Osteocyte (in vitro differentiated cells): ENCODE measurements at regions not wholly inside any gene's neighbourhood (a gene's known extent, or its start where the extent isn't known, plus 50 kb on each side); places are given as distances from the start of the nearest gene placed in this dataset.
A peak's percentile ranks its signal among the peaks of the same experiment; 100 is the strongest.

Source experiments
- DNase-seq: peaks from one replicate; pipeline ENCODE4 v3.0.0; 2021; ENCODE audit warnings: mixed read lengths; ENCODE audit not compliant: unreplicated experiment; ENCODE audit errors: extremely low spot score
- H3K27ac Mint-ChIP-seq: one replicate; pipeline ENCODE4 v1.8.0; 2021; ENCODE audit warnings: mild to moderate bottlenecking, mixed read lengths; ENCODE audit not compliant: unreplicated experiment
- H3K27me3 Mint-ChIP-seq: one replicate; pipeline ENCODE4 v1.8.0; 2021; ENCODE audit warnings: mixed read lengths; ENCODE audit not compliant: unreplicated experiment
- H3K36me3 Mint-ChIP-seq: one replicate; pipeline ENCODE4 v1.8.0; 2021; ENCODE audit warnings: mixed read lengths; ENCODE audit not compliant: unreplicated experiment
- H3K4me1 Mint-ChIP-seq: one replicate; pipeline ENCODE4 v1.8.0; 2021; ENCODE audit warnings: mixed read lengths; ENCODE audit not compliant: unreplicated experiment
- H3K4me3 Mint-ChIP-seq: one replicate; pipeline ENCODE4 v1.8.0; 2021; ENCODE audit warnings: mild to moderate bottlenecking, moderate library complexity, mixed read lengths; ENCODE audit not compliant: unreplicated experiment
- H3K9me3 Mint-ChIP-seq: one replicate; pipeline ENCODE4 v1.8.0; 2021; ENCODE audit warnings: mixed read lengths; ENCODE audit not compliant: unreplicated experiment
- CTCF ChIP-seq: fragments of 200-600 bp; sonication (generic); IDR thresholded peaks from 2 replicates; pipeline ENCODE4 v1.5.0; 2021; ENCODE audit warnings: antibody characterized with exemption, mild to moderate bottlenecking, moderate library complexity

DNA sequence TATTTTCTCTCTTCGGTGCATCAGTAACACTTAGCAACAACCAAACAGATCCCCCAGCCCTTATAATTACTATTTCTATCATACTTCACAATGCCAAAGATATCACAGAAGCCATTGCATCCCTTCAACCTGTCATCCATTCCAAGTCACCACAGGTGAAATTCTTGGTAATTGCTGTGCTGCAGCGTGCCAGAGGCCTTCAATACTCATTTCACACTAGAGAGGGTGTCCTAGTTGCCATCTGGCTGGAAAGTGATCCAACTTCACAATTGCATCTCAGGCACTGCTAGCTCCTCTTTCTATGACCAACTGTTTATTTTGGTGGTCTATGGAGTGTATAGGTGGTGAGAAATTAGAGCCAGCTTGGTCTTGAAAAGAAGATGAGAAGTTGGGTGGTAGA, 131.2 kb downstream of the NUP35 start:
- DNase-seq = no peak
- Mint-ChIP-seq H3K4me3 (no peak overlapping the region), H3K4me1 (no peaks in the 10 kb centered on the region), H3K9me3 (no peaks in the 10 kb centered on the region), H3K36me3 (no peaks in the 10 kb centered on the region), H3K27me3 (peaks cover 9% of the 10 kb centered on the region), H3K27ac (no peak overlapping the region)
- TF ChIP-seq CTCF = no peak

- Mint-ChIP-seq H3K27ac (no peak overlapping the region), H3K9me3 (no peaks in the 10 kb centered on the region), H3K27me3 (peaks cover 7% of the 10 kb centered on the region), H3K4me1 (no peaks in the 10 kb centered on the region), H3K4me3 (no peak overlapping the region), H3K36me3 (no peaks in the 10 kb centered on the region)
- TF ChIP-seq CTCF = no peak
- DNase-seq = no peak
Measured at GRCh38 chr2:183259921-183260320, 135.7 kb downstream of the NUP35 start.

DNA sequence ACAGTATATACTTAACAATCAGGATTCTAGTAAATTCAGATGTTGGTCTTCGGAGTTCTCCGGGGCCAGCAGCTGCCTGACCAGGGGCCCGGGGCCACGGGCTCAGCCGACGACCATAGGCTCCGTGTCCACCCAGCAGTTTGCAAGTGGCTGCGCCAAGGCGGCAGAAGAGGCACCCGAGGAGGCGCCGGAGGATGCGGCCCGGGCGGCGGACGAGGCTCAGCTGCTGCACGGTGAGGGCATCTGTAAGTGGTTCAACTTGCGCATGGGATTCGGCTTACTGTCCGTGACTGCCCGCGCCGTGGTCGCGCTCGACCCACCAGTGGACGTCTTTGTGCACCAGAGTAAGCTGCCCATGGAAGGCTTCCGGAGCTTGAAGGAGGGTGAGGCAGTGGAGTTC, 136.3 kb downstream of the NUP35 start:
- no peak for TF ChIP-seq CTCF
- Mint-ChIP-seq H3K4me3 (no peak overlapping the region), H3K9me3 (no peaks in the 10 kb centered on the region), H3K4me1 (no peaks in the 10 kb centered on the region), H3K27me3 (peaks cover 2% of the 10 kb centered on the region), H3K36me3 (no peaks in the 10 kb centered on the region), H3K27ac (no peak overlapping the region)
- DNase-seq = peak; percentile 84

GRCh38 chr2:183264890-183265535, 140.8 kb downstream of the NUP35 start:
- no peaks in the 10 kb centered on the region for H3K27me3 Mint-ChIP-seq
- H3K4me1 Mint-ChIP-seq = no peaks in the 10 kb centered on the region
- no peak for DNase-seq
- no peaks in the 10 kb centered on the region for H3K36me3 Mint-ChIP-seq
- H3K9me3 Mint-ChIP-seq = peaks cover 7% of the 10 kb centered on the region
- no peak for TF ChIP-seq CTCF
- no peak overlapping the region for H3K4me3 Mint-ChIP-seq
- H3K27ac Mint-ChIP-seq = no peak overlapping the region

- DNase-seq = no peak
- H3K27ac Mint-ChIP-seq = no peak overlapping the region
- H3K9me3 Mint-ChIP-seq = peaks cover 11% of the 10 kb centered on the region
- no peaks in the 10 kb centered on the region for H3K4me1 Mint-ChIP-seq
- no peak overlapping the region for H3K4me3 Mint-ChIP-seq
- peaks cover 4% of the 10 kb centered on the region for H3K27me3 Mint-ChIP-seq
- no peak for TF ChIP-seq CTCF
- no peaks in the 10 kb centered on the region for H3K36me3 Mint-ChIP-seq
Measured at GRCh38 chr2:183267148-183267827, 143.0 kb downstream of the NUP35 start.
